ENCODE measurements at regions not wholly inside any gene's neighbourhood (a gene's known extent, or its start where the extent isn't known, plus 50 kb on each side); places are given as distances from the start of the nearest gene placed in this dataset.

DNA sequence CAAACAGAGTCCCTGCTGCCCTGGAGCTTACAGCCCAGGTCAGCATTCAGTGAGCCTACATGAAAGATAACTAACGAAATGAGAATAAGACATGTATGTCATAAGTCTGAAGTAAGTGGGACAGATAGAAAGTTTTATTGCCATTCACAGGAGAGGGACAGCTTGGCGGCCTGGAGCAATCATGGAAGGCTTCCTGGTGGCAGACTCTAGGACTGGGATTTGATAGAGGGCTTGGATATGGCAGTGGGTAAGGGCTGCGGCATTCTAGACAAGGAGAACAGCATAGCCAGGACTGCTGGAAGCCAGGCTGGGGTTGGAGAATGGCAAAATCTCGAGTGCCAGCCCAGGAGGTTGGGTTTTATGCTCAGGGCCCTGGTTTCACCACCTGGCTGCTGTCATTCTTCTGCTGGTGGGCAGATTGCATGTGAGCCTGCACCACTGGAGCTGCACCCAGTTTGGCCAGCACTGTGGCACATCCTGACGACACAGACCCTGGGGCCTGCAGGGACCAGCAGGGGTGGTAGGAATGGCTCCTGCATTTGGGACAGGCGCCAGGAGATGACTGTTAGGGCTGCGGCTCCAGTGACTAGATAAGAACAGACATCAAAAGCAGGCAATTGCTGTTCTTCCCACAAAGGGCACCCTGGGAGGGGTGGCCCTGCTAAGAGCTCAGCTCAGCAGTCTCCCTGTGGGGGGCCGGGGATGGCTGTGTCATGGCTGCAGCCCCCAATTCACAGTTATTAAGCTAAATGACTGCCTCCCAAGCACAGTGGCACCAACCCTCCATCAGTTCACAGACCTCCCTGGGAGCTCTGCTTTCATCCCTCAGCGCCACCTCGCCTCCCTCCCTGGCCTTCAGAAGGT, 161.1 kb downstream of the RPS24 start:
- no peak for DNase-seq (ENCODE audit: insufficient read length, low spot score)
- FAIRE-seq, result no peak
- no peak for TF ChIP-seq CTCF (IDR thresholded peaks at IDR 0.05; ENCODE audit: insufficient read depth, missing control alignments)

DNA sequence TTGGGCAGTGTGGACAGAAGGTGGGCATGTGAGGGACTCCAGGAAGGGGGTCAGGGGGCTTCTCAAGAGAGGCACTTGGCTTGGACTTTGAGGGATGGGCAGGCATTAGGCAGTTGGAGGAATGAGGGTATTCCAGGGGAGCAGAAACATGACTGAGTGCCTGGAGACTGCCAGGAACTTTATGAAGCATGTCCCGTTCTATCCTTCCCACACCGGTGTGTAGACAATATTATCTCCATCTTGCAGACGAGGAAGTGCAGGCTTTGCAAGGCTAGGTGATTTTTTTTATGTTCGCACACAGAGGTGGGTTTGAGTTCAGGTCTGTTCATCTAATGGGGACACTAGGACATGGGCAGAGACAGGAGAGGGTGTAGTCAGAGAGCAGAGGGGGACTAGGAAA, 162.7 kb downstream of the RPS24 start:
- TF ChIP-seq CTCF (IDR thresholded peaks at IDR 0.05; ENCODE audit: insufficient read depth, missing control alignments), result no peak
- FAIRE-seq, result no peak
- no peak for DNase-seq (ENCODE audit: insufficient read length, low spot score)

- DNase-seq (ENCODE audit: insufficient read length, low spot score) (no peak), FAIRE-seq (no peak)
Observed at GRCh38 chr10:78196964-78197363, 163.3 kb downstream of the RPS24 start.

GRCh38 chr10:78197628-78198272, 164.1 kb downstream of the RPS24 start:
- DNase-seq (ENCODE audit: insufficient read length, low spot score), result no peak

More at GRCh38 chr10:78196964-78197363, 163.3 kb downstream of the RPS24 start:
- TF ChIP-seq CTCF (IDR thresholded peaks at IDR 0.05; ENCODE audit: insufficient read depth, missing control alignments), result no peak

GRCh38 chr10:78199005-78199725, 165.5 kb downstream of the RPS24 start:
- DNase-seq (ENCODE audit: insufficient read length, low spot score) (no peak), FAIRE-seq (peak; percentile 35)
- no peak for TF ChIP-seq CTCF (IDR thresholded peaks at IDR 0.05; ENCODE audit: insufficient read depth, missing control alignments)

More at GRCh38 chr10:78197628-78198272, 164.1 kb downstream of the RPS24 start:
- TF ChIP-seq CTCF (IDR thresholded peaks at IDR 0.05; ENCODE audit: insufficient read depth, missing control alignments), result no peak
- FAIRE-seq, result no peak

DNA sequence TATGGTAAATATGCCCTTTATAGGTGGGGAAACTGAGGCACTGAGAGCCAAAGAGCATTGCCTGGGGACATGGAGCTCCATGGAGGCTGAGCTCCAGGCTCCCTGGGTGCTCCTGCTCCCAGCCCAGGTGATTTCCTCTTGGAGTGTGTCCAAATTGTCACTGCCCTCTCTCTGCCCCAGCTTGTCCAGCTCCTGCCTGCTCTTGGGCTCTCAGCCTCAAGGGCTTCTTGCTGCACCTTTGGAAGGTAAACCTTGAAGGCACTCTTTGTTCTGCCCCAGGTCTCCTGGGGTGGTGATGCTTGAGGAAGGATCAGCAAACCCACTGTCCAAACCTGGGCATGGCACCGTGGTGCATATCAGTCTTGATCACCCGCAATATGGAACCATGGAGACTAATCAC, 166.1 kb downstream of the RPS24 start:
- FAIRE-seq (no peak), DNase-seq (ENCODE audit: insufficient read length, low spot score) (no peak)
- TF ChIP-seq CTCF (IDR thresholded peaks at IDR 0.05; ENCODE audit: insufficient read depth, missing control alignments), result no peak

Measured in D721Med (cell line).